ENCODE measurements at regions not wholly inside any gene's neighbourhood (a gene's known extent, or its start where the extent isn't known, plus 50 kb on each side); places are given as distances from the start of the nearest gene placed in this dataset.

GRCh38 chr1:163824006-163824405, 502.3 kb downstream of the NUF2 start:
- no peak for DNase-seq

DNA sequence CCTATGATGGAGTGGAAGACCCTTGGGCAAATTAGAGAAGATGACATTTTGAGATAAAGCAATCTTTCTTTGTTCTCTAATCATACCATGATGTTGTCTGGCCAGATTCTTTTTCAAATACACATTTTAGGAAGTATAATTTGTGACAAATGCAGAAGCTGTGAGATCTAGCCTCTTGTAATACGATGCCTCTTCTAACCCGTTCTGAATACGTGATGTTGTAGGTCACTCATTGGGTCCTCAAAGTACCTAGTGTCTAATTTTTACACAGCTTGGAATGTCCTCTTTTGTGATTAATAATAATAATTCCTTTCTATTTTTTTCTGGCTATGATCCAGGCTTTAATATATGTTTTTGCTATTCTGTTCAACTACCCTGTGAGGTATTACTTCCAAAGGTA, 502.7 kb downstream of the NUF2 start:
- DNase-seq = no peak

DNA sequence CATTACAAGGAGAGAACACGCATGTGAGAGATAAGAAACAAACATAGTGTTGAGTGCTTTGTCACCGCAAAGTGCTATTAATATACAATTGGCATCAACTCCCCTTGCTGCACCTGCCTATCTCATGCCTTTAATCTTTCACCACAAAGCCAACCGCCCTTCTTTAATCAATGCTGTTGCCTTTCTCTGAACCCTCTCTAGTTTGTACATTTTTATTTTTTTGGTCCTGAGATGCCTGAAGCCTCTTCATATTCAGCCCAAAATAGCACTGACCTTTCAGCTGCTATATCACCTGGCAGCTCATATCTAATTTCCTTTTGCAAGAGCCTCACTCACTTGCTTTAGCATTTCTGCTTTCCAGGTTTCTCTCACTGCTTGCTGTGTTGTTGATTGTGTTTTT, 504.7 kb downstream of the NUF2 start:
- DNase-seq = peak; percentile 90

- DNase-seq = no peak
Measured at GRCh38 chr1:163834778-163835177, 513.0 kb downstream of the NUF2 start.

DNA sequence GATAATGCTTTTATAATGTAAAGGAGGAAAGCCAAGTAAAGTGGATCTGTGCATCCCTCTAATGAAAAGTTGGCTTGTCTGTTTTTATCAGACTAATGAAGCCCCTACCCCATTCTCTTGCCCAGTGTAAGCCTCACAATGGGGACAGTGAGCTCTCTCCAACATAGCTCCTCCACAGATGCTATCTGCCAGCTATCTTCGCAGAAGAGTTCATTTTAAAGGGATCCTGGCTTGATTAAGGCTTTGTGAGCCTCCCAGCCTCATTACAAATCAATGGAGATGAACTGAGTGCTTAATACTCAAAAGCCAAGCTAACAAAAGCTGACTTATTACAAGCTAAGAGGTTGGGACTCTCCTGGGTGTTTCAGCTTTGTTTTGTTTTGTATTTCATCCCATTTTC, 514.7 kb downstream of the NUF2 start:
- no peak for DNase-seq

DNA sequence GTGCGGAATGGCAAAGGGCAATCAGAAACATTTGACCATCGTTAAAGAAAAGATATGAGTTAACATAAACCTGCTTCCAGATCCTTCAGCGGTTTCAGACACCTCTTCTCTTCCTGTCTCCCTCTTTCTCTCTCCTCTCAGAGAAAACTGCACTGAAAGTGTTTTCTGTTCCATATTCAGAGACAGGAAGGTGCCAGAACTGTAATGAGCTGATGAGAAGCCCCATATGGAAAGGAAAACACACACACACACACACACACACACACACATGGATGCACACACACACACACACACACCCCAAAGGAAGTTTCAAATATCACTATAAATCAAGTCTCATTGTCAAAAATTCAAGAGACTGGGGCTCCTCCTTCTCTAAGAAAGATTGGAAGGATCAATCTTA, 515.5 kb downstream of the NUF2 start:
- DNase-seq = no peak

DNA sequence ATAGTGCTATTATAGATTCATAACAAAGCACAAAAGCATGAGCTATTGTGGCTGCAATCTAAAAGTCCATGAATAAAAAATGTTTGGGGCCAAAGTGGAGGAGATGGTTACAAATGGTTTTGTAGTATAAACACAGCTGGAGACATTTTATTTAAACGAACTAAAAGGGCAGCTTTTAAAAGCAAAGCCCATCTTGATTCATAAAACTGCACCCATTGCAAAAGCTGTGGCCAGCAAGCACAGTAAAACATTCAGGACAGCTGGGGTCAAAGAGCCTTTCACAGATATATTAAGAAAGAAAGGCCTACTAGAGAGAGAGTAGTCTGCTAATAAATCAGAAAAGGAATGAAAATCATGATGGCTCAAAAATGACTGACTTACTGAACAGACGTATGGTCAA, 520.8 kb downstream of the NUF2 start:
- DNase-seq = no peak

GRCh38 chr1:163844459-163844858, 522.7 kb downstream of the NUF2 start:
- DNase-seq = no peak

GRCh38 chr1:163845279-163845678, 523.5 kb downstream of the NUF2 start:
- no peak for DNase-seq

GRCh38 chr1:163863731-163864130, 542.0 kb downstream of the NUF2 start:
- DNase-seq = no peak

- DNase-seq = no peak
Measured at GRCh38 chr1:163864207-163864606, 542.5 kb downstream of the NUF2 start.

- DNase-seq = no peak
Measured at GRCh38 chr1:163866564-163866963, 544.8 kb downstream of the NUF2 start.

- no peak for DNase-seq
Measured at GRCh38 chr1:163870666-163871065, 548.9 kb downstream of the NUF2 start.

DNA sequence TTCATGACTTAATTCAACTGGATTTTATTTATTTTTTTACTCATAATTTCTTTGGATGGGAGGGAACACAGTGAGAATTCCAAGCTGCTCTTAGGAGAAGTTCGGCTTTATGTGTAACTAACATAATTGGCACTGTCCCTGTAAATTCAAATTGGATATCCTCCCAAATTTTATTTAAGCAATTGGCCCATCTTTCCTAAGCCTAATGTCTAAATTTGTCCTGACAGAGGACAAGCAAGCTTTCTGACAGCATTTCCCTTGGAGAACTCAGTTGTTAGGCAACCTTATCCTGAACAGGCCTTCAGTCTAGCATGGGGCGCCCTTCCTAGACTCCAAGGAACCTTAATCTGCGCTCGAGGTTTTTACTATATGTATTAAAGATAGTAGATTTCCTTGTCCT, 550.3 kb downstream of the NUF2 start:
- DNase-seq = no peak

DNA sequence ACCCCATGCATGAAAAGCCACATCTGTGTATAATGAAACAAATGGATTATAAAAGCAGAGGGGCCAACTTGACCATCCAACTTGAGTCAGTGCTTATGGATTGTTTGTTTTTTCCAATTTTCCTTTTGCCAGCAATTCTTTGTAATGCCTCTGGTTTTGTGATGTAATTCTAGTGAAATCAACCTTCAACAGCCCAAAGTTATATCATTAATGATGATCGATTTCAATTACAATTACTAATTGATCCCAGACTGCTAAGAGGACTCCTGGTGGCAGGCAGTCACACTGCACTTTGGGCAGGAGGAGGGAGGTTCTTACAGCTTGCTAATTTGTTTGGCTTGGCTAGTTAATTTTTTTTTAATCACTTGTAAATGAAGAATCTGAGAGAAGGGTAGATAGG, 552.3 kb downstream of the NUF2 start:
- no peak for DNase-seq

DNA sequence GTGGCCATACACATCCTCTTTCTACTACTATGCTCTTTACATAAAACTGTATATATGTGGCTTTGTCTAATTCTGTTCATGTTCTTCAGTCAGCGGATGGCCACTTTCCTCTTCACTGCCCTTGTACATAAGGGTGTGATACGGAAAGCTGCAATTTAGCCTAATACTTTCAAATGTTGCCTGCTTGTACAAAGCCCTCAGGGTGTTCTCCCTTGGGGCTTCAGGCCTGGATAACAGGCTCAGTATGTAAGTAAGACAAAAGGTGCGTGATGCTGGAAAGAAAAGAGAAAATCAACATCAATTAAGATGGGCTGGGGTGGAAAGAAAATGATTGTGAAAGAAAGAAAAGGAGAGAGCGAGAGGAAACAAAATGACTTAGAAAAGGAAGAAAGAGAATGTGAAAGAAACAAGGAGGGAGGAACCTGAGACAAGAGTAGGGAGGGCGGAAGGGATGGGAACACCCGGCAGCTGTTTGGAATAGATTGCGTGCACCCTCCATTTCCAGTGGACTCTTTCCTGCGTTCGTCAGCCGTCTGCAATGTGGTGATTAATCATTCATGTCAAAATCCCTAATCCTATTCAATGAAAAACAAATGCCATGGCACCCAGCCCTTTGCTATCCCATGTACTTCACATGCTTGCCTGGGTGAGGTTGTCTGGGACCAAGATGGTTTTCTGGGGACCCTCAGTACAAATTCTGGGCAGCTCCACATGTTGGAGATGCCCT, 553.6 kb downstream of the NUF2 start:
- DNase-seq = no peak

- no peak for DNase-seq
Measured at GRCh38 chr1:163875927-163876320, 554.2 kb downstream of the NUF2 start.

GRCh38 chr1:163876546-163876945, 554.8 kb downstream of the NUF2 start:
- no peak for DNase-seq

- DNase-seq = no peak
Measured at GRCh38 chr1:163877016-163877415, 555.3 kb downstream of the NUF2 start.

DNA sequence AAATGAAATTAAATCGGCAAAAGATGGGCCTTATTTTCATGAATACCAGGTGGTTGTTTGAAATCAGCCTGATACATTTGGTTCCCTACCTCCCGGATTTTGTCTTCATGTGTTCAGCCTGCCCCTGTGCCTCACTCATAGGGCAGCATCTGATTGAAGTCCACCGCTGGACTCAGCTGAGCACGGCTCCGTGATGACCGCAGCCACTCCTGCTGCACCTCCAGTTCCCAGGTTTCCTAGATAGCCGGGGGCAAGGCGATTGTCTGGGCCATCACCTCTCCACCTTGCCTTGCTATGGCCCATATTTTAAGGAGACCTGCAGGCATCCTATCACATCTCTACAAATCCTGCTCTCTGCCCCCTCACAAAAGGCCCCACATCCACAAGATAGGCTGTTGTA, 563.8 kb downstream of the NUF2 start:
- no peak for DNase-seq

GRCh38 chr1:163896001-163896400, 574.2 kb downstream of the NUF2 start:
- no peak for DNase-seq

DNA sequence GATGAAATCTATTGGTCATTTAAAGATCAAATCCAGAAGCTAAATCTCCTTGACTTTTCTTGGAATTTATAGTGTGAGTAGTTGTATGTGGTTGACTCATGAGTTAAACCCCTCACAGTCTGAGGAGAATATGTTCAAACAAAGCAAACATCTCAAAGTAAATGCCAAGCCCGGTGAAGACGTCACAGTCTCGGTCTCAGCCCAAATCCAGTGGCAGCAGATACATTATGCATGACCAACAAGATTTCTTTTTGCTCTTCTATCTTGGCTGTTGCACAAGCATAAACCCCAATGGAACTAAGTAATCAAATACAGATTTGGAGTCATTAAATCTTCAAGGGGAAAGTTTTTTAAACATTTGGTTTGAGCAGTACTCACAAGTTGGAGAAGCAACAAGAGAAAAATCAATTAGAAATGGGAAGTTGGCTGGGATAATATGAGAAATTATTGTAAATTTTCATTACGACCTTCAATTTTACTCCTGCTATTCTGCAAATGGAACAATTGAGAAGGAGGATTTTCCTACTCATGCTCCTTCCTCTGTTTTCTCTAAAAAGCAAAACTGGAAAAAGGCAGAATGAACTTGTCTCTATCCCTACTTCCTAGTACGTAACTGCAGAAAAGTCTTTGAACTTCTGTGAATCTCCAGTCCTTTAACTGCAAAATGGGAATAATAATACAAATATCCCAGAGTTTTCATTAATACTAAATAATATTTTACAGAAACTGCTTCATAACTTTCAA, 575.8 kb downstream of the NUF2 start:
- no peak for DNase-seq

DNA sequence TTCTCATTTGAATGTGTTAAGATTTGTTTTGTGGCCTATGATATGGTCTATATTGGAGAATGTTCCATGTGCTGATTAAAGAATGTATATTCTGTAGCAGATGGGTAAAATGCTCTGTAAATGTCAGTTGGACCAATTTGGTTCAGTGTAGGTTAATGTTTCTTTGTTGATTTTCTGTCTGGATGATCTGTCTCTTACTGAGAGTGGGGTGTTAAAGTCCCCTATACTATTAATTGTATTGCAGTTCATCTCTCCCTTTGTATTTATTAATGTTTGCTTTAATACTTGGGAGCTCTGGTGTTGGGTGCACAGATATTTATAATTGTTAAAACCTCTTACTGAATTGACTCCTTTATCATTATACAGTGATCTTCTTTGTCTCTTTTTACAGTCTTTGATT, 584.5 kb downstream of the NUF2 start:
- DNase-seq = no peak

DNA sequence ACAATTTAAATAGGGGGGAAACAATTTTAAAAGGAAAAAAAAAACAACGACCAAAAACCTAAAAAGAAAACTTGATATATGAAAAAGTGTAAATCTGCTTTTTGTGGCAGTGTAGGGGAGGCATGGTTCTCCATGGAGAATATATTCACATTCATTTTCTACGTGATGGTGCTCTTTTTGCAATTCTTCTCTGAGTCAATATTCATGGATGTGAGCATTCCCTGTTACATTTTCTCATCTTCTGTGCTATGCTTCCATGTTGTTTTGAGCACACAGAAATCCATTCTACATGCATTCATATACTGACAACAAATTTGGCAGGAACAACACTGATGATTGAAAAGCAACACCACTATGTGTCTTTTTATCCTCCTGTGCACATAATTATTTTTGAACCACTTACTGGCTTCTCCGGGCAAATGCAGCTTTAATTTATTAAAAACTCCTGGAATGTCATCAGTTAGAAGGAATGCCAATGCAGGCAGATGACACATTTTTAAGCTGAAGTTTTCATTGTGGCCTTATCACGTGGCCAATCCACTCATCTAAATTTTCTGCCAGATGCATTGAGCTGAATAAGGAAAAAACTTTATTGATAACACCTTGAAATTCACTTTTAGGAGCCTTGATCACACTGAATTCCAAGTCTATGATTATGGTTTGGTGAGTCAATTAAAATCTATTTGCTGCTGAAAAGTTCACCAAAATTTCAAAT, 590.6 kb downstream of the NUF2 start:
- DNase-seq = no peak
